Endothelial cell of umbilical vein (primary cell): ENCODE measurements at regions not wholly inside any gene's neighbourhood (a gene's known extent, or its start where the extent isn't known, plus 50 kb on each side); places are given as distances from the start of the nearest gene placed in this dataset.

Source experiments
- BruUV-seq: library from RNA; stranded (reverse); fragments of 400-500 nt; replicated peaks from 2 replicates; lab custom pipeline; 2021; lab: Mats Ljungman, UMichigan
- CTCF ChIA-PET: fragments of 300-600, 350-600 bp; sonication (Branson Sonifier 250); formaldehyde crosslinking; loops from one replicate; lab custom pipeline; 2021; ENCODE audit warnings: antibody characterized with exemption, inconsistent platforms; lab: Charles Lee
- POLR2A ChIA-PET: fragments of 300-600, 350-600 bp; sonication (Branson Sonifier 250); formaldehyde crosslinking; loops from one replicate; lab custom pipeline; 2021; ENCODE audit warnings: antibody characterized with exemption, inconsistent platforms; lab: Charles Lee
- DNase-seq: peaks from one replicate; pipeline ENCODE4 v3.0.0-alpha.2; 2011; ENCODE audit warnings: low read depth, low spot score
- FAIRE-seq: peaks from 2 replicates; lab custom pipeline; 2011; peaks lifted over from hg19 to GRCh38; lab: Jason Lieb, UNC
- H2AFZ ChIP-seq: 2 replicates; pipeline ENCODE4 v1.6.0; 2012; ENCODE audit warnings: low read depth, low read length, control low read depth, inconsistent platforms
- H3K27ac ChIP-seq: 2 replicates; pipeline ENCODE4 v1.5.1; 2011; ENCODE audit warnings: low read depth, mild to moderate bottlenecking, control low read depth, low read length, moderate library complexity; ENCODE audit not compliant: insufficient read depth
- H3K27me3 ChIP-seq, 2 experiments: 2 replicates each; pipeline versions ENCODE4 v1.6.0 to v1.6.1; 2011; ENCODE audit warnings: low read length in 2 of 2, mixed read lengths in 1 of 2; ENCODE audit not compliant: control insufficient read depth in 2 of 2, insufficient read depth in 2 of 2
- H3K36me3 ChIP-seq, 2 experiments: 2 replicates in 1 of 2; 3 replicates in 1 of 2; pipeline ENCODE4 v1.5.1; 2011; ENCODE audit warnings: low read length in 2 of 2, mild to moderate bottlenecking in 1 of 2, moderate library complexity in 1 of 2; ENCODE audit not compliant: control insufficient read depth in 2 of 2, insufficient read depth in 2 of 2; ENCODE audit errors: extremely low read depth in 1 of 2
- H3K4me1 ChIP-seq: 3 replicates; pipeline ENCODE4 v1.5.1; 2011; ENCODE audit warnings: mild to moderate bottlenecking, low read length; ENCODE audit not compliant: control insufficient read depth, insufficient read depth; ENCODE audit errors: extremely low read depth
- H3K4me2 ChIP-seq: 2 replicates; pipeline ENCODE4 v1.6.1; 2011; ENCODE audit warnings: low read length, control low read depth, mixed read lengths; ENCODE audit not compliant: insufficient read depth
- H3K4me3 ChIP-seq, 3 experiments: fragments of 200-600 bp in 1 of 3; sonication (generic), shearing (Covaris generic) in 1 of 3; replicated peaks in 1 of 3; 2 replicates each; pipeline ENCODE4 v1.5.1; 2011 to 2016; ENCODE audit warnings: control low read depth in 3 of 3, low read length in 3 of 3, mild to moderate bottlenecking in 2 of 3, inconsistent platforms in 1 of 3, low read depth in 1 of 3, moderate library complexity in 1 of 3; ENCODE audit not compliant: insufficient read depth in 1 of 3
- H3K79me2 ChIP-seq: 2 replicates; pipeline ENCODE4 v1.6.0; 2012; ENCODE audit warnings: low read length, inconsistent platforms; ENCODE audit not compliant: control insufficient read depth, insufficient read depth
- H3K9ac ChIP-seq: replicated peaks from 2 replicates; pipeline ENCODE3; 2011; ENCODE audit warnings: low read length, control low read depth; ENCODE audit not compliant: insufficient read depth; ENCODE audit errors: extremely low read depth
- H3K9me1 ChIP-seq: replicated peaks from 3 replicates; pipeline ENCODE4 v1.6.0; 2011; ENCODE audit warnings: mild to moderate bottlenecking, low read length; ENCODE audit not compliant: control insufficient read depth, insufficient read depth; ENCODE audit errors: extremely low read depth
- H3K9me3 ChIP-seq: replicated peaks from 2 replicates; pipeline ENCODE4 v1.5.1; 2012; ENCODE audit warnings: low read length, inconsistent platforms; ENCODE audit not compliant: control insufficient read depth, insufficient read depth
- H4K20me1 ChIP-seq: replicated peaks from 2 replicates; pipeline ENCODE3; 2011; ENCODE audit warnings: mild to moderate bottlenecking, low read length; ENCODE audit not compliant: control insufficient read depth, insufficient read depth; ENCODE audit errors: extremely low read depth
- CTCF ChIP-seq, 2 donors: IDR thresholded peaks; 1 replicate in 1 of 2; 2 replicates in 1 of 2; pipeline ENCODE4 v1.5.1; 2011; ENCODE audit warnings: low read length in 2 of 2, mild to moderate bottlenecking in 2 of 2, moderate library complexity in 2 of 2, control low read depth in 1 of 2, inconsistent platforms in 1 of 2, low read depth in 1 of 2; ENCODE audit not compliant: insufficient read depth in 1 of 2; ENCODE audit errors: extremely low read depth in 1 of 2
- EZH2 ChIP-seq: IDR thresholded peaks from 2 replicates; pipeline ENCODE4 v1.6.1; 2012; ENCODE audit warnings: borderline replicate concordance, low read depth, mild to moderate bottlenecking, moderate library complexity, low read length, inconsistent platforms; ENCODE audit not compliant: severe bottlenecking
- FOS ChIP-seq: IDR thresholded peaks from 2 replicates; pipeline ENCODE4 v1.6.1; 2011; ENCODE audit warnings: mild to moderate bottlenecking, low read length, moderate library complexity, borderline replicate concordance; ENCODE audit not compliant: insufficient read depth
- GATA2 ChIP-seq: IDR thresholded peaks from 2 replicates; pipeline ENCODE4 v1.7.0; 2011; ENCODE audit warnings: low read depth, mild to moderate bottlenecking, moderate library complexity, mixed read lengths, low read length; ENCODE audit not compliant: insufficient read length, insufficient read depth
- JUN ChIP-seq: IDR thresholded peaks from 2 replicates; pipeline ENCODE4 v1.6.1; 2011; ENCODE audit warnings: borderline replicate concordance, low read depth; ENCODE audit not compliant: insufficient read length, insufficient read depth
- MYC ChIP-seq: IDR thresholded peaks from one replicate; pipeline ENCODE4 v1.6.1; 2011; ENCODE audit warnings: mild to moderate bottlenecking, low read depth, low read length
- POLR2A ChIP-seq: IDR thresholded peaks from 2 replicates; pipeline ENCODE4 v1.6.1; 2012; ENCODE audit warnings: low read depth, mild to moderate bottlenecking, control low read depth, low read length
- POLR2AphosphoS5 ChIP-seq: IDR thresholded peaks from 2 replicates; pipeline ENCODE4 v1.6.1; 2012; ENCODE audit warnings: low read depth, mild to moderate bottlenecking, control low read depth, low read length, moderate library complexity; ENCODE audit not compliant: insufficient read depth
- dilution Hi-C: fragments of 300-500 bp; cut with MboI; formaldehyde crosslinking; loops from one replicate; pipeline ENCODE4 v1.15.0; 2019; ENCODE audit warnings: low sequenced_read_pairs; ENCODE audit not compliant: extremely low pct_ligation_motif_present
- intact Hi-C: fragments of 100-400 bp; cut with micrococcal nuclease; formaldehyde crosslinking; loops from one replicate; pipeline ENCODE4 v1.10.0; 2022
- TF ChIP-seq, protein P1 (sequence below): IDR thresholded peaks from 2 replicates; pipeline ENCODE4 v1.6.1; 2011; ENCODE audit not compliant: insufficient read depth, insufficient read length

DNA sequence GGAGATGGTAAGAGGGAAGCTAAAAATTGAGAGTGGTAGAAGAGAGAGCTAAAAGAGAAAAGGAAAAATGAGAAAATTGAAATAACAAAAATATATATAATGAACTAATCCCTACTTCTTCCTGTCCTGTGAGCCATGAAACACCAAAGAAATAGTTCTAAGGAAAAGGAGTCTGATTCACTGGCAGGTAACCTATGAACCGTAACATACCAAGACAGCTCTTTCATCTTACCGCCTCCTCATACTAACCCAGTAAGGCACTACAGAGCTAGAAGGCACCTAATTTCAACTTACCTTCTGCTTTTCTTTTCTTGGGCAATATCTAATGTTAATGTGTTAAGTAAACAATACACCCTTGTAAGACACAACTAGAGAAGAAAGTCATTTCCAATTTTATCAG lies 297.7 kb upstream of the DIAPH2 start:
- FAIRE-seq: no peak
- dilution Hi-C loops (no loop called here), intact Hi-C loops (no loop called here)
- H3K36me3 ChIP-seq: no peaks in the 10 kb centered on the region
- BruUV-seq: no TSS peak
- DNase-seq: no peak
- no peaks in the 10 kb centered on the region for H3K9me1 ChIP-seq
- no peaks in the 10 kb centered on the region for H3K9me3 ChIP-seq
- TF ChIP-seq MYC (no peak), CTCF (IDR thresholded peaks at IDR 0.05; ENCODE audit: extremely low read depth in 1 of 2, insufficient read depth in 1 of 2, low read depth in 1 of 2, low read length in 2 of 2) (no peak), POLR2A (no peak), POLR2AphosphoS5 (no peak), EZH2 (no peak), GATA2 (no peak), FOS (no peak), JUN (no peak)
- TF ChIP-seq, protein P1, sequence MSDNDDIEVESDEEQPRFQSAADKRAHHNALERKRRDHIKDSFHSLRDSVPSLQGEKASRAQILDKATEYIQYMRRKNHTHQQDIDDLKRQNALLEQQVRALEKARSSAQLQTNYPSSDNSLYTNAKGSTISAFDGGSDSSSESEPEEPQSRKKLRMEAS: no peak
- no peaks in the 10 kb centered on the region for H4K20me1 ChIP-seq
- H3K27ac ChIP-seq: no peak overlapping the region
- POLR2A ChIA-PET: no interaction called here
- CTCF ChIA-PET: no interaction called here
- H3K79me2 ChIP-seq: no peaks in the 10 kb centered on the region
- no peak overlapping the region for H3K4me3 ChIP-seq
- H3K27me3 ChIP-seq: no peaks in the 10 kb centered on the region
- no peak overlapping the region for H3K4me2 ChIP-seq
- no peak overlapping the region for H2AFZ ChIP-seq
- H3K4me1 ChIP-seq: no peaks in the 10 kb centered on the region
- no peak overlapping the region for H3K9ac ChIP-seq
